DOHH2 (cell line): ENCODE measurements at regions not wholly inside any gene's neighbourhood (a gene's known extent, or its start where the extent isn't known, plus 50 kb on each side); places are given as distances from the start of the nearest gene placed in this dataset.
"Not testable (repeated sequence)": the region's sequence is repeated elsewhere in the genome, so short reads cannot be mapped to it uniquely, and the experiment has no call there.

Experiments used
- H3F3A ChIP-seq: fragments of 200-600 bp; sonication (generic), shearing (Covaris generic); 2 replicates; pipeline ENCODE4 v1.6.0; 2016; ENCODE audit warnings: antibody characterized with exemption, mild to moderate bottlenecking; ENCODE audit not compliant: control insufficient read depth, insufficient read depth
- H3K27ac ChIP-seq: fragments of 200-600 bp; sonication (generic); 2 replicates; pipeline ENCODE4 v1.5.1; 2014; ENCODE audit warnings: low read depth, mild to moderate bottlenecking, low read length, moderate library complexity
- H3K27me3 ChIP-seq: fragments of 200-600 bp; sonication (generic); 2 replicates; pipeline ENCODE4 v1.6.1; 2014; ENCODE audit warnings: mild to moderate bottlenecking, low read length, mixed read lengths; ENCODE audit not compliant: control insufficient read depth
- H3K36me3 ChIP-seq: fragments of 200-600 bp; sonication (generic); 2 replicates; pipeline ENCODE4 v1.6.1; 2014; ENCODE audit warnings: mild to moderate bottlenecking, low read length, moderate library complexity, mixed read lengths; ENCODE audit not compliant: control insufficient read depth
- H3K4me1 ChIP-seq: fragments of 200-600 bp; sonication (generic); 2 replicates; pipeline ENCODE4 v1.6.1; 2014; ENCODE audit warnings: mild to moderate bottlenecking, low read length, mixed read lengths; ENCODE audit not compliant: control insufficient read depth
- H3K4me2 ChIP-seq: fragments of 200-600 bp; sonication (generic); 2 replicates; pipeline ENCODE4 v1.6.0; 2014; ENCODE audit warnings: mild to moderate bottlenecking, low read length, moderate library complexity
- H3K4me3 ChIP-seq: fragments of 200-600 bp; sonication (generic); 2 replicates; pipeline ENCODE4 v1.5.1; 2014; ENCODE audit warnings: mild to moderate bottlenecking, low read length, mixed read lengths
- H3K79me2 ChIP-seq: fragments of 200-600 bp; sonication (generic); 2 replicates; pipeline ENCODE4 v1.6.1; 2014; ENCODE audit warnings: mild to moderate bottlenecking, low read length, mixed read lengths; ENCODE audit not compliant: control insufficient read depth
- H3K9me2 ChIP-seq: fragments of 200-600 bp; sonication (generic); replicated peaks from 2 replicates; pipeline ENCODE4 v1.6.1; 2014; ENCODE audit warnings: mild to moderate bottlenecking, low read length, mixed read lengths; ENCODE audit not compliant: control insufficient read depth
- H3K9me3 ChIP-seq: fragments of 200-600 bp; sonication (generic); 2 replicates; pipeline ENCODE4 v1.6.1; 2014; ENCODE audit warnings: antibody characterized with exemption, low read length, mixed read lengths; ENCODE audit not compliant: control insufficient read depth, insufficient read depth
- H4K20me1 ChIP-seq: fragments of 200-600 bp; sonication (generic); 2 replicates; pipeline ENCODE4 v1.6.0; 2014; ENCODE audit warnings: low read depth, mild to moderate bottlenecking, antibody characterized with exemption, low read length, moderate library complexity; ENCODE audit not compliant: control insufficient read depth, insufficient read depth
- CTCF ChIP-seq: fragments of 200-600 bp; sonication (generic); IDR thresholded peaks from one replicate; pipeline ENCODE4 v1.5.1; 2014; ENCODE audit warnings: antibody characterized with exemption, mild to moderate bottlenecking, low read depth, low read length; ENCODE audit not compliant: poor library complexity, severe bottlenecking
- EZH2phosphoT487 ChIP-seq: fragments of 200-600 bp; sonication (generic); IDR thresholded peaks from 2 replicates; pipeline ENCODE4 v1.6.1; 2017; ENCODE audit warnings: borderline replicate concordance, mild to moderate bottlenecking, antibody characterized with exemption, low read length, moderate library complexity, mixed read lengths

GRCh38 chr4:79723507-79723906 is 315.5 kb upstream of the GK2 start:
- no peaks in the 10 kb centered on the region for H3K9me3 ChIP-seq
- no peaks in the 10 kb centered on the region for H3K36me3 ChIP-seq
- no peaks in the 10 kb centered on the region for H3K4me1 ChIP-seq
- H3K79me2 ChIP-seq: no peaks in the 10 kb centered on the region
- no peaks in the 10 kb centered on the region for H3K27me3 ChIP-seq
- no peak overlapping the region for H3K4me3 ChIP-seq
- no peak overlapping the region for H3K4me2 ChIP-seq
- H3K9me2 ChIP-seq: no peaks in the 10 kb centered on the region
- H3F3A ChIP-seq: no peaks in the 10 kb centered on the region
- H4K20me1 ChIP-seq: no peaks in the 10 kb centered on the region
- no peak for TF ChIP-seq CTCF
- TF ChIP-seq EZH2phosphoT487: no peak
- H3K27ac ChIP-seq: no peak overlapping the region

- no peaks in the 10 kb centered on the region for H3K36me3 ChIP-seq
- no peak for TF ChIP-seq CTCF
- no peak for TF ChIP-seq EZH2phosphoT487
- no peaks in the 10 kb centered on the region for H3K79me2 ChIP-seq
- H3K9me3 ChIP-seq: no peaks in the 10 kb centered on the region; the same call in 1 of the 2 replicates
- H3K9me2 ChIP-seq: no peaks in the 10 kb centered on the region
- no peaks in the 10 kb centered on the region for H3F3A ChIP-seq
- no peak overlapping the region for H3K4me2 ChIP-seq
- H3K4me1 ChIP-seq: no peaks in the 10 kb centered on the region
- no peaks in the 10 kb centered on the region for H3K27me3 ChIP-seq
- no peak overlapping the region for H3K4me3 ChIP-seq
- no peak overlapping the region for H3K27ac ChIP-seq
- H4K20me1 ChIP-seq: no peaks in the 10 kb centered on the region
Observed at GRCh38 chr4:79700356-79700755, 292.3 kb upstream of the GK2 start.

GRCh38 chr4:79697444-79697843 is 289.4 kb upstream of the GK2 start:
- Histone ChIP-seq H3K9me3 (no peaks in the 10 kb centered on the region), H3K4me3 (no peak overlapping the region), H4K20me1 (no peaks in the 10 kb centered on the region), H3K4me2 (no peak overlapping the region), H3K36me3 (no peaks in the 10 kb centered on the region), H3K79me2 (no peaks in the 10 kb centered on the region), H3K27me3 (no peaks in the 10 kb centered on the region), H3K9me2 (no peaks in the 10 kb centered on the region), H3K27ac (no peak overlapping the region), H3F3A (no peaks in the 10 kb centered on the region), H3K4me1 (no peaks in the 10 kb centered on the region)
- TF ChIP-seq CTCF (no peak), EZH2phosphoT487 (no peak)

DNA sequence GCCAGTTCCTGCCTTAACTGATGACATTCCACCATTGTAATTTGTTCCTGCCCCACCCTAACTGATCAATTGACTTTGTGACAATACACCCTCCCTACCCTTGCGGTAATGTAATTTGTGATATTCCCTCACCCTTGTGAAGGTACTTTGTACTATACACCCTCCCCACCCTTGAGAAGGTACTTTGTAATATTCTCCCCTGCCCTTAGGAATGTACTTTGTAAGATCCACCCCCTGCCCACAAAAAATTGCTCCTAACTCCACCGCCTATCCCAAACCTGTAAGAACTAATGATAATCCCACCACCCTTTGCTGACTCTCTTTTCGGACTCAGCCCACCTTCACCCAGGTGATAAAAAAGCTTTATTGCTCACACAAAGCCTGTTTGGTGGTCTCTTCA is 288.5 kb upstream of the GK2 start:
- not testable (repeated sequence) for H3K4me2 ChIP-seq, H3K4me1 ChIP-seq, H4K20me1 ChIP-seq, H3F3A ChIP-seq, H3K79me2 ChIP-seq, H3K27me3 ChIP-seq, H3K36me3 ChIP-seq, H3K9me2 ChIP-seq, H3K4me3 ChIP-seq, H3K27ac ChIP-seq, H3K9me3 ChIP-seq
